Ishikawa (cell line): ENCODE measurements at regions not wholly inside any gene's neighbourhood (a gene's known extent, or its start where the extent isn't known, plus 50 kb on each side); places are given as distances from the start of the nearest gene placed in this dataset.
A peak's percentile ranks its signal among the peaks of the same experiment; 100 is the strongest.

Experiments used
- CEBPB ChIP-seq: IDR thresholded peaks from 2 replicates; pipeline ENCODE4 v1.6.1; 2012
- CREB1 ChIP-seq: IDR thresholded peaks from 2 replicates; pipeline ENCODE4 v1.6.1; 2012; ENCODE audit warnings: low read depth
- EGR1 ChIP-seq: IDR thresholded peaks from 2 replicates; pipeline ENCODE4 v1.6.1; 2012
- EP300 ChIP-seq: IDR thresholded peaks from 2 replicates; pipeline ENCODE4 v1.6.1; 2012; ENCODE audit warnings: borderline replicate concordance
- FOXM1 ChIP-seq: IDR thresholded peaks from 2 replicates; pipeline ENCODE4 v1.6.1; 2012; ENCODE audit warnings: low read depth, borderline replicate concordance
- MAX ChIP-seq: IDR thresholded peaks from 2 replicates; pipeline ENCODE4 v1.6.1; 2012
- NFIC ChIP-seq: IDR thresholded peaks from 2 replicates; pipeline ENCODE4 v1.6.1; 2012
- RAD21 ChIP-seq: IDR thresholded peaks from 2 replicates; pipeline ENCODE4 v1.6.1; 2012; ENCODE audit warnings: low read depth
- REST ChIP-seq: IDR thresholded peaks from 2 replicates; pipeline ENCODE4 v1.6.1; 2012; ENCODE audit warnings: low read depth, mild to moderate bottlenecking
- TAF1 ChIP-seq: IDR thresholded peaks from 2 replicates; pipeline ENCODE4 v1.6.1; 2012; ENCODE audit warnings: low read depth, mild to moderate bottlenecking
- TCF12 ChIP-seq: IDR thresholded peaks from 2 replicates; pipeline ENCODE4 v1.6.1; 2012; ENCODE audit warnings: low read depth
- TEAD4 ChIP-seq: IDR thresholded peaks from 2 replicates; pipeline ENCODE4 v1.6.1; 2012
- YY1 ChIP-seq: IDR thresholded peaks from 2 replicates; pipeline ENCODE4 v1.6.1; 2012; ENCODE audit warnings: low read depth
- ZBTB7A ChIP-seq: IDR thresholded peaks from 2 replicates; pipeline ENCODE4 v1.6.1; 2012; ENCODE audit warnings: low read depth
- TF ChIP-seq, protein P1 (sequence below): IDR thresholded peaks from 2 replicates; pipeline ENCODE4 v1.6.1; 2012

GRCh38 chr18:73812423-73812822, 335.2 kb downstream of the FBXO15 start:
- TF ChIP-seq NFIC (peak; percentile 41), TAF1 (no peak)

DNA sequence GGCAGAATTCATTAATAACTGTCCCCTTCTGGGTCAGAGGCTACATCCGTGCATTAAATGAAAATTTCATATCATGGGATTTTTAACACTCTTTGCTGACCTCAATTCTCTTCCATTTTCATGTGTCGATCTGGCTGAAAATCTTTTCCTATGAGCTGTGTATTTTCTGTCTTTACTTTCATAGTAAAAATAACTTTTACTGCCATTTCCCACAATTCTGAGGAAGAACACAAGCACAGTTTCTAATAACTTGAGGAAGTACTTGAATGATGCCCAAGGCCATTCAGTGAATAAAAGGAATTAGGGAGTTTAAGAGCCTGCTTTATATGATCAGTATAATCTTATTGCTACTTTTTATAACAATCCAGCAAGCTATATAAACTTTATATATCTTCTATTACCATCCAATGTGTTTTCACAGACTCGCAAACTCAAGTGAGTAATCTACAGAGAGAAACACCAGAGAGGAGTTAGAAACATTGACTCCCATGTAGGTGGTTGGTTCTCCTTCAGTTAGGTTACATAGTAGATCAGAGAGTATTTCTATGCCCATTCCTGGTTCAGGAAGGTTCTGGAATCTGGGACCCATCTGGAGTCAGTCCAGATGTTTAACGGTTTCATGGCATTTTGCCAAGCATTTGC, 340.0 kb downstream of the FBXO15 start:
- TF ChIP-seq EGR1 (no peak), TCF12 (no peak), CEBPB (no peak), TAF1 (no peak), CREB1 (no peak), ZBTB7A (no peak), TEAD4 (no peak), FOXM1 (no peak), RAD21 (no peak), REST (no peak), NFIC (no peak), MAX (no peak), EP300 (no peak), YY1 (no peak)
- TF ChIP-seq, protein P1, sequence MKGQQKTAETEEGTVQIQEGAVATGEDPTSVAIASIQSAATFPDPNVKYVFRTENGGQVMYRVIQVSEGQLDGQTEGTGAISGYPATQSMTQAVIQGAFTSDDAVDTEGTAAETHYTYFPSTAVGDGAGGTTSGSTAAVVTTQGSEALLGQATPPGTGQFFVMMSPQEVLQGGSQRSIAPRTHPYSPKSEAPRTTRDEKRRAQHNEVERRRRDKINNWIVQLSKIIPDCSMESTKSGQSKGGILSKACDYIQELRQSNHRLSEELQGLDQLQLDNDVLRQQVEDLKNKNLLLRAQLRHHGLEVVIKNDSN = no peak

DNA sequence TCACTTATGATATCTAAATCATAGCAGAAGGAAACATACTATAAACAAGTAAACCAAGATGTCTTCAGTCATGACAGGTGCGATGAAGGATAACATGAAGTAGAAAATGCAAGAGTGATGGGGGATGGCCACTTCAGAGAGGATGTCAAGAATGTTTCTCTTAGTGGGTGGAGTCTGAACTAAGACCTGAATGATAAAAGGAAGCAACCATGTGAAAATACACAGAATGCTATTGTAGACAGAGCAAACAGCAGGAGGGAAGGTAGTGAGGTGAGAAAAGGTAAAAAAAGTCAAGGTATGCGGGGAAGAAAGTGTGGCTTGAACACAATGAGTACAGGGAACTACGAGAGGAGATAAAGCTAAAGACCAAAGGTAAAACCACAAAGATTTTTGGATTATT, 341.6 kb downstream of the FBXO15 start:
- no peak for TF ChIP-seq YY1
- TF ChIP-seq FOXM1 = no peak

- TF ChIP-seq, protein P1 = no peak
- TF ChIP-seq CREB1 (no peak), MAX (no peak), ZBTB7A (no peak), RAD21 (no peak), FOXM1 (no peak), NFIC (no peak), EGR1 (no peak), REST (no peak)
These were observed 350.2 kb downstream of the FBXO15 start for GRCh38 chr18:73797419-73797818.

- no peak for TF ChIP-seq TAF1
- TF ChIP-seq FOXM1 = no peak
- no peak for TF ChIP-seq EGR1
- TF ChIP-seq RAD21 = no peak
- TF ChIP-seq ZBTB7A = no peak
- TF ChIP-seq, protein P1 = no peak
- no peak for TF ChIP-seq CEBPB
- TF ChIP-seq CREB1 = no peak
- TF ChIP-seq NFIC = no peak
- TF ChIP-seq REST = no peak
- no peak for TF ChIP-seq TCF12
- TF ChIP-seq EP300 = no peak
- TF ChIP-seq MAX = no peak
- TF ChIP-seq TEAD4 = no peak
- TF ChIP-seq YY1 = no peak
These were observed 354.2 kb downstream of the FBXO15 start for GRCh38 chr18:73793386-73793785.
